Prostate gland (tissue), 2 donors: ENCODE measurements at regions not wholly inside any gene's neighbourhood (a gene's known extent, or its start where the extent isn't known, plus 50 kb on each side); places are given as distances from the start of the nearest gene placed in this dataset.
"Not testable (repeated sequence)": the region's sequence is repeated elsewhere in the genome, so short reads cannot be mapped to it uniquely, and the experiment has no call there.

Source experiments
- DNase-seq: peaks from one replicate; pipeline ENCODE4 v3.0.0-alpha.2; 2019; ENCODE audit warnings: low spot score
- H3K27ac ChIP-seq, 2 donors: fragments of 200-600 bp; sonication (generic); 2 replicates each; pipeline ENCODE4 v1.5.1; 2017 to 2019
- H3K27me3 ChIP-seq: fragments of 200-600 bp; sonication (generic); replicated peaks from 2 replicates; pipeline ENCODE4 v1.5.1; 2019; ENCODE audit not compliant: insufficient read depth
- H3K36me3 ChIP-seq, 2 donors: fragments of 200-600 bp; sonication (generic); 1 replicate in 1 of 2; 2 replicates in 1 of 2; pipeline versions ENCODE4 v1.5.1 to v1.8.1; 2017 to 2019
- H3K4me1 ChIP-seq: fragments of 200-600 bp; sonication (generic); replicated peaks from 2 replicates; pipeline ENCODE4 v1.5.1; 2019
- H3K4me3 ChIP-seq, 2 donors: fragments of 200-600 bp; sonication (generic); 2 replicates each; pipeline ENCODE4 v1.5.1; 2017 to 2019
- H3K9me3 ChIP-seq: fragments of 200-600 bp; sonication (generic); 2 replicates; pipeline ENCODE4 v1.5.1; 2017
- CTCF ChIP-seq, 4 experiments: fragments of 200-600 bp in 2 of 4; fragments of 450-650 bp in 2 of 4; sonication (generic) in 2 of 4; IDR thresholded peaks; 1 replicate in 3 of 4; 2 replicates in 1 of 4; pipeline ENCODE4 v1.5.1; 2016 to 2019; ENCODE audit warnings: antibody characterized with exemption in 4 of 4, mild to moderate bottlenecking in 2 of 4, moderate library complexity in 2 of 4
- POLR2AphosphoS5 ChIP-seq: sonication (generic); formaldehyde crosslinking; IDR thresholded peaks from one replicate; pipeline ENCODE4 v1.6.1; 2017; ENCODE audit warnings: antibody characterized with exemption
- WGBS: methylation state at CpG from one replicate; pipeline ENCODE4 v1.1.5; 2018; 5-methylcytosine and 5-hydroxymethylcytosine counted together
- intact Hi-C: fragments of 100-400 bp; cut with DNase I; formaldehyde crosslinking; loops from one replicate; pipeline ENCODE4 v1.14.2; 2022

GRCh38 chr20:25932806-25933205 is 236.2 kb upstream of the ZNF337 start:
- 55% methylated on average over 5 of the region's 5 CpGs for WGBS

GRCh38 chr20:25932170-25932569 is 235.5 kb upstream of the ZNF337 start:
- H3K4me1 ChIP-seq, intact Hi-C loops, H3K4me3 ChIP-seq, H3K27ac ChIP-seq, DNase-seq, H3K27me3 ChIP-seq, H3K36me3 ChIP-seq, H3K9me3 ChIP-seq: not testable (repeated sequence)
- WGBS = 35% methylated on average over 2 of the region's 2 CpGs

More at GRCh38 chr20:25932806-25933205, 236.2 kb upstream of the ZNF337 start:
- H3K4me3 ChIP-seq, intact Hi-C loops, H3K9me3 ChIP-seq, H3K36me3 ChIP-seq, H3K4me1 ChIP-seq, H3K27ac ChIP-seq, DNase-seq, H3K27me3 ChIP-seq: not testable (repeated sequence)

GRCh38 chr20:25902321-25902720 is 205.7 kb upstream of the ZNF337 start:
- H3K27me3 ChIP-seq, H3K9me3 ChIP-seq, H3K27ac ChIP-seq, DNase-seq, intact Hi-C loops, H3K4me3 ChIP-seq, H3K4me1 ChIP-seq, H3K36me3 ChIP-seq: not testable (repeated sequence)

GRCh38 chr20:25898663-25899062 is 202.0 kb upstream of the ZNF337 start:
- H3K27me3 ChIP-seq, H3K9me3 ChIP-seq, H3K4me1 ChIP-seq, H3K36me3 ChIP-seq, DNase-seq, H3K27ac ChIP-seq, H3K4me3 ChIP-seq, intact Hi-C loops: not testable (repeated sequence)
- 86% methylated on average over 3 of the region's 5 CpGs for WGBS

- H3K27ac ChIP-seq, H3K27me3 ChIP-seq, H3K36me3 ChIP-seq, intact Hi-C loops, H3K9me3 ChIP-seq, DNase-seq, H3K4me3 ChIP-seq, H3K4me1 ChIP-seq: not testable (repeated sequence)
- 96% methylated on average over 2 of the region's 2 CpGs for WGBS
Measured at GRCh38 chr20:25879096-25879495, 182.4 kb upstream of the ZNF337 start.

- H3K9me3 ChIP-seq, H3K27me3 ChIP-seq, intact Hi-C loops, H3K27ac ChIP-seq, DNase-seq, H3K4me1 ChIP-seq, H3K36me3 ChIP-seq: not testable (repeated sequence)
- WGBS = 28% methylated on average over 17 of the region's 17 CpGs
- peak overlapping the region in 1 of 2 donors; percentile 3 for H3K4me3 ChIP-seq
Measured at GRCh38 chr20:25868650-25868979, 172.0 kb upstream of the ZNF337 start.

- H3K27me3 ChIP-seq = no peaks in the 10 kb centered on the region
- WGBS = 25% methylated on average over 44 of the region's 46 CpGs
- DNase-seq = peak; percentile 48
Measured at GRCh38 chr20:25867776-25868649, 171.4 kb upstream of the ZNF337 start.

GRCh38 chr20:25867015-25867775 is 170.5 kb upstream of the ZNF337 start:
- H3K36me3 ChIP-seq, H3K9me3 ChIP-seq, H3K4me3 ChIP-seq, DNase-seq, intact Hi-C loops, H3K27me3 ChIP-seq, H3K27ac ChIP-seq, H3K4me1 ChIP-seq: not testable (repeated sequence)
- WGBS = 88% methylated on average over 35 of the region's 35 CpGs

More at GRCh38 chr20:25867776-25868649, 171.4 kb upstream of the ZNF337 start:
- intact Hi-C loops = no loop called here
- Histone ChIP-seq H3K4me3 (peak overlapping the region; percentile 3 to 12), H3K36me3 (no peaks in the 10 kb centered on the region), H3K4me1 (no peaks in the 10 kb centered on the region), H3K27ac (no peak overlapping the region), H3K9me3 (no peaks in the 10 kb centered on the region)
- TF ChIP-seq POLR2AphosphoS5 = peak; percentile 13
- TF ChIP-seq CTCF (IDR thresholded peaks at IDR 0.05) = no peak
